H9 (cell line): ENCODE measurements at regions not wholly inside any gene's neighbourhood (a gene's known extent, or its start where the extent isn't known, plus 50 kb on each side); places are given as distances from the start of the nearest gene placed in this dataset.

ENCODE experiments used
- DNase-seq: peaks from one replicate; pipeline ENCODE4 v3.0.0-alpha.2; 2017
- H2AFZ ChIP-seq: one replicate; pipeline ENCODE4 v1.6.1; 2013; ENCODE audit warnings: mild to moderate bottlenecking, low read length, control low read depth, moderate library complexity
- H2AK5ac ChIP-seq: 2 replicates; pipeline ENCODE4 v1.6.1; 2013; ENCODE audit warnings: low read length, control low read depth, mixed read lengths; ENCODE audit not compliant: insufficient read length
- H2BK120ac ChIP-seq: one replicate; pipeline ENCODE4 v1.6.1; 2013; ENCODE audit warnings: low read depth, mild to moderate bottlenecking, low read length, control low read depth, inconsistent platforms; ENCODE audit not compliant: poor library complexity, severe bottlenecking
- H2BK12ac ChIP-seq: 2 replicates; pipeline ENCODE4 v1.6.1; 2013; ENCODE audit warnings: low read length, control low read depth, mixed read lengths, low read depth; ENCODE audit not compliant: insufficient read length
- H2BK15ac ChIP-seq: 2 replicates; pipeline ENCODE4 v1.6.1; 2013; ENCODE audit warnings: low read depth, low read length, control low read depth
- H2BK20ac ChIP-seq: one replicate; pipeline ENCODE4 v1.6.1; 2013; ENCODE audit warnings: low read depth, mild to moderate bottlenecking, low read length, control low read depth, inconsistent platforms; ENCODE audit not compliant: poor library complexity, severe bottlenecking
- H2BK5ac ChIP-seq: 2 replicates; pipeline ENCODE4 v1.6.1; 2013; ENCODE audit warnings: low read length, control low read depth, mixed read lengths; ENCODE audit not compliant: insufficient read length
- H3K14ac ChIP-seq: 2 replicates; pipeline ENCODE4 v1.6.1; 2013; ENCODE audit warnings: low read length, control low read depth; ENCODE audit not compliant: insufficient read depth
- H3K18ac ChIP-seq: 2 replicates; pipeline ENCODE4 v1.6.1; 2013; ENCODE audit warnings: low read depth, mild to moderate bottlenecking, mixed read lengths, low read length, control low read depth; ENCODE audit not compliant: insufficient read length
- H3K23ac ChIP-seq: 2 replicates; pipeline ENCODE4 v1.6.1; 2013; ENCODE audit warnings: low read length, control low read depth, mixed read lengths, low read depth; ENCODE audit not compliant: insufficient read length
- H3K23me2 ChIP-seq: 2 replicates; pipeline ENCODE4 v1.6.1; 2013; ENCODE audit warnings: low read depth, mild to moderate bottlenecking, mixed read lengths, low read length, control low read depth; ENCODE audit not compliant: insufficient read length, poor library complexity, severe bottlenecking
- H3K27ac ChIP-seq: 2 replicates; pipeline ENCODE4 v1.5.1; 2013; ENCODE audit warnings: low read length, control low read depth, mixed read lengths, low read depth; ENCODE audit not compliant: insufficient read length
- H3K27me3 ChIP-seq: 2 replicates; pipeline ENCODE4 v1.6.1; 2013; ENCODE audit warnings: low read length, control low read depth, inconsistent platforms; ENCODE audit not compliant: insufficient read depth
- H3K4ac ChIP-seq: 2 replicates; pipeline ENCODE4 v1.6.1; 2013; ENCODE audit warnings: low read depth, mild to moderate bottlenecking, control low read depth, inconsistent platforms, low read length, moderate library complexity
- H3K4me1 ChIP-seq: 2 replicates; pipeline ENCODE4 v1.6.1; 2013; ENCODE audit warnings: low read length, control low read depth, inconsistent platforms; ENCODE audit not compliant: insufficient read depth
- H3K4me2 ChIP-seq: 2 replicates; pipeline ENCODE4 v1.6.1; 2013; ENCODE audit warnings: low read length, control low read depth, mixed read lengths; ENCODE audit not compliant: insufficient read length, insufficient read depth
- H3K56ac ChIP-seq: 2 replicates; pipeline ENCODE4 v1.6.1; 2013; ENCODE audit warnings: low read depth, mild to moderate bottlenecking, mixed read lengths, low read length, control low read depth; ENCODE audit not compliant: insufficient read length
- H3K79me1 ChIP-seq: 2 replicates; pipeline ENCODE4 v1.6.1; 2013; ENCODE audit warnings: low read depth, mild to moderate bottlenecking, moderate library complexity, low read length, control low read depth, inconsistent platforms; ENCODE audit not compliant: insufficient read depth, poor library complexity, severe bottlenecking
- H3K79me2 ChIP-seq: 2 replicates; pipeline ENCODE4 v1.6.1; 2013; ENCODE audit warnings: low read length, control low read depth, inconsistent platforms; ENCODE audit not compliant: insufficient read depth
- H3K9ac ChIP-seq: 2 replicates; pipeline ENCODE4 v1.6.1; 2013; ENCODE audit warnings: low read length, control low read depth, mixed read lengths; ENCODE audit not compliant: insufficient read length; ENCODE audit errors: extremely low read depth
- H3K9me3 ChIP-seq: one replicate; pipeline ENCODE4 v1.6.1; 2013; ENCODE audit warnings: low read depth, low read length, inconsistent platforms; ENCODE audit not compliant: control insufficient read depth
- H3T11ph ChIP-seq: one replicate; pipeline ENCODE4 v1.6.1; 2013; ENCODE audit warnings: mild to moderate bottlenecking, low read length, control low read depth, inconsistent platforms
- H4K20me1 ChIP-seq: one replicate; pipeline ENCODE4 v1.6.1; 2013; ENCODE audit not compliant: control insufficient read depth, insufficient read length, insufficient read depth
- H4K5ac ChIP-seq: 2 replicates; pipeline ENCODE4 v1.6.1; 2013; ENCODE audit warnings: low read depth, mild to moderate bottlenecking, mixed read lengths, low read length, control low read depth; ENCODE audit not compliant: insufficient read length
- H4K8ac ChIP-seq: replicated peaks from 2 replicates; pipeline ENCODE4 v1.6.1; 2013; ENCODE audit warnings: low read length, control low read depth, mixed read lengths, low read depth; ENCODE audit not compliant: insufficient read length
- H4K91ac ChIP-seq: 2 replicates; pipeline ENCODE4 v1.6.1; 2013; ENCODE audit warnings: low read depth, mild to moderate bottlenecking, moderate library complexity, mixed read lengths, low read length, control low read depth; ENCODE audit not compliant: insufficient read length
- H3K27ac Mint-ChIP-seq, 3 experiments: 2 replicates in 2 of 3; 3 replicates in 1 of 3; pipeline ENCODE4 v1.8.0; 2020 to 2021; ENCODE audit warnings: mixed read lengths in 3 of 3, mild to moderate bottlenecking in 1 of 3, moderate library complexity in 1 of 3
- H3K27me3 Mint-ChIP-seq: 2 replicates; pipeline ENCODE4 v1.8.0; 2021; ENCODE audit warnings: low read depth, mild to moderate bottlenecking, moderate library complexity, mixed read lengths
- H3K36me3 Mint-ChIP-seq, 3 experiments: 2 replicates in 2 of 3; 3 replicates in 1 of 3; pipeline ENCODE4 v1.8.0; 2020 to 2021; ENCODE audit warnings: low read depth in 3 of 3, mixed read lengths in 3 of 3; ENCODE audit not compliant: insufficient read depth in 1 of 3
- H3K4me1 Mint-ChIP-seq, 2 experiments: 2 replicates each; pipeline ENCODE4 v1.8.0; 2020; ENCODE audit warnings: mixed read lengths in 2 of 2
- H3K4me3 Mint-ChIP-seq, 2 experiments: 2 replicates in 1 of 2; 3 replicates in 1 of 2; pipeline ENCODE4 v1.8.0; 2020 to 2021; ENCODE audit warnings: mild to moderate bottlenecking in 2 of 2, mixed read lengths in 2 of 2, moderate library complexity in 1 of 2
- H3K9me3 Mint-ChIP-seq, 2 experiments: 2 replicates in 1 of 2; 3 replicates in 1 of 2; pipeline ENCODE4 v1.8.0; 2020; ENCODE audit warnings: mild to moderate bottlenecking in 2 of 2, mixed read lengths in 2 of 2, moderate library complexity in 1 of 2
- WGBS: extraction: QIAGEN DNeasy Blood & Tissue Kit; methylation state at CpG from one replicate; pipeline ENCODE4 v1.1.7; 2013; ENCODE audit warnings: missing lambda C conversion rate, low lambda C conversion rate, mixed read lengths; ENCODE audit not compliant: insufficient read length; ENCODE audit errors: extremely low coverage; 5-methylcytosine and 5-hydroxymethylcytosine counted together
- TF ChIP-seq, protein P1 (sequence below): fragments of 200-600 bp; sonication (generic); conservative IDR thresholded peaks from 3 replicates; pipeline ENCODE4 v1.8.0; 2021; ENCODE audit warnings: antibody characterized with exemption, mild to moderate bottlenecking

DNA sequence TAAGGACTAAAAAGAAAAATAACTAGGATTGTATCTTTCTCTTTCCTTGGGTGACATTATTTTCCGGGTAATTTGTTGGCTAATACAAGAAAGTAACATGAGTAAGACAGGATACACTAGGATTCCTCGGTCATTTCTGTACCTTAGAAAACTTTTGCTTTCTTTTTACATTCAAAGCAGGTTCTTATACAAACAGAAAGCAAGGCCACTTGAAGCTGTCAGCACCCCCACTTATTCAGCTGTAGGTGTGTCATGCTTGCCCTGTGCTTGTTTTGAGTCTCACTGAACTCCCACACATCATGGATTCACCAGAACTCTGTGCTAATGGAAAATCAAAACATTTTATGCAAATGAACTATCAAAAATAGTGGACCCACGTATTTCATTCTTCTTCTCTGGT is 266.8 kb upstream of the CLEC14A start:
- no peak overlapping the region for H2AFZ ChIP-seq
- no peaks in the 10 kb centered on the region for H3K79me1 ChIP-seq
- H2BK5ac ChIP-seq = no peak overlapping the region
- H4K5ac ChIP-seq = no peak overlapping the region
- H2BK120ac ChIP-seq = no peak overlapping the region
- H3K9ac ChIP-seq = no peak overlapping the region
- no peak for DNase-seq
- H3K4me2 ChIP-seq = no peak overlapping the region
- no peak overlapping the region for H4K91ac ChIP-seq
- H2BK20ac ChIP-seq = no peak overlapping the region
- H3K4ac ChIP-seq = no peak overlapping the region
- no peak overlapping the region for H4K8ac ChIP-seq
- no peaks in the 10 kb centered on the region for H3K79me2 ChIP-seq
- Mint-ChIP-seq H3K4me3 (no peak overlapping the region), H3K9me3 (no peaks in the 10 kb centered on the region), H3K27ac (no peak overlapping the region), H3K36me3 (peaks cover 0 to 3% (median 2%) of the 10 kb centered on the region in 3 experiments; a peak in 4 of 7 replicates), H3K27me3 (no peaks in the 10 kb centered on the region), H3K4me1 (peaks cover 35 to 42% of the 10 kb centered on the region in 2 experiments)
- H3K23ac ChIP-seq = no peak overlapping the region
- WGBS = no CpG with 5 or more reads among the region's 3 CpGs
- no peak overlapping the region for H3T11ph ChIP-seq
- H3K27me3 ChIP-seq = no peaks in the 10 kb centered on the region
- no peak overlapping the region for H2BK12ac ChIP-seq
- no peaks in the 10 kb centered on the region for H4K20me1 ChIP-seq
- no peak overlapping the region for H3K27ac ChIP-seq
- TF ChIP-seq, protein P1, sequence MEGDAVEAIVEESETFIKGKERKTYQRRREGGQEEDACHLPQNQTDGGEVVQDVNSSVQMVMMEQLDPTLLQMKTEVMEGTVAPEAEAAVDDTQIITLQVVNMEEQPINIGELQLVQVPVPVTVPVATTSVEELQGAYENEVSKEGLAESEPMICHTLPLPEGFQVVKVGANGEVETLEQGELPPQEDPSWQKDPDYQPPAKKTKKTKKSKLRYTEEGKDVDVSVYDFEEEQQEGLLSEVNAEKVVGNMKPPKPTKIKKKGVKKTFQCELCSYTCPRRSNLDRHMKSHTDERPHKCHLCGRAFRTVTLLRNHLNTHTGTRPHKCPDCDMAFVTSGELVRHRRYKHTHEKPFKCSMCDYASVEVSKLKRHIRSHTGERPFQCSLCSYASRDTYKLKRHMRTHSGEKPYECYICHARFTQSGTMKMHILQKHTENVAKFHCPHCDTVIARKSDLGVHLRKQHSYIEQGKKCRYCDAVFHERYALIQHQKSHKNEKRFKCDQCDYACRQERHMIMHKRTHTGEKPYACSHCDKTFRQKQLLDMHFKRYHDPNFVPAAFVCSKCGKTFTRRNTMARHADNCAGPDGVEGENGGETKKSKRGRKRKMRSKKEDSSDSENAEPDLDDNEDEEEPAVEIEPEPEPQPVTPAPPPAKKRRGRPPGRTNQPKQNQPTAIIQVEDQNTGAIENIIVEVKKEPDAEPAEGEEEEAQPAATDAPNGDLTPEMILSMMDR = no peak
- no peak overlapping the region for H2BK15ac ChIP-seq
- no peak overlapping the region for H3K14ac ChIP-seq
- H3K56ac ChIP-seq = no peak overlapping the region
- H3K9me3 ChIP-seq = no peaks in the 10 kb centered on the region
- H3K18ac ChIP-seq = no peak overlapping the region
- H3K23me2 ChIP-seq = no peaks in the 10 kb centered on the region
- no peaks in the 10 kb centered on the region; the same call in 1 of the 2 replicates for H3K4me1 ChIP-seq
- H2AK5ac ChIP-seq = no peak overlapping the region
